SK-N-MC (cell line): ENCODE measurements at regions not wholly inside any gene's neighbourhood (a gene's known extent, or its start where the extent isn't known, plus 50 kb on each side); places are given as distances from the start of the nearest gene placed in this dataset.

Experiments
- DNase-seq: peaks from one replicate; pipeline ENCODE4 v3.0.0-alpha.2; 2011; ENCODE audit warnings: low read depth, low spot score
- H3K27ac ChIP-seq: fragments of 200-600 bp; sonication (generic); 2 replicates; pipeline ENCODE4 v1.5.1; 2016; ENCODE audit warnings: mixed run types
- H3K36me3 ChIP-seq: fragments of 200-600 bp; sonication (generic); 2 replicates; pipeline ENCODE4 v1.6.1; 2017; ENCODE audit warnings: antibody characterized with exemption, low read length, mixed read lengths; ENCODE audit not compliant: insufficient read depth
- H3K4me3 ChIP-seq: fragments of 200-600 bp; sonication (generic); 2 replicates; pipeline ENCODE4 v1.5.1; 2016
- H3K9ac ChIP-seq: fragments of 200-600 bp; sonication (generic); 2 replicates; pipeline ENCODE4 v1.8.0; 2017; ENCODE audit warnings: mixed run types, mixed read lengths; ENCODE audit not compliant: insufficient read length
- H3K9me3 ChIP-seq: fragments of 200-600 bp; sonication (generic); 2 replicates; pipeline ENCODE4 v1.6.1; 2017; ENCODE audit warnings: low read depth, mild to moderate bottlenecking, antibody characterized with exemption, low read length, moderate library complexity, mixed read lengths
- EZH2 ChIP-seq: fragments of 200-600 bp; sonication (generic); IDR thresholded peaks from one replicate; pipeline ENCODE4 v1.6.1; 2017; ENCODE audit warnings: antibody characterized with exemption
- FOXP2 ChIP-seq: optimal IDR thresholded peaks from 2 replicates; pipeline ENCODE3; 2011; ENCODE audit warnings: mild to moderate bottlenecking, moderate library complexity; ENCODE audit not compliant: insufficient read depth; ENCODE audit errors: extremely low read length, control extremely low read depth
- POLR2AphosphoS5 ChIP-seq: IDR thresholded peaks from 2 replicates; pipeline ENCODE4 v1.6.1; 2012; ENCODE audit warnings: mild to moderate bottlenecking, low read depth, low read length, borderline replicate concordance

DNA sequence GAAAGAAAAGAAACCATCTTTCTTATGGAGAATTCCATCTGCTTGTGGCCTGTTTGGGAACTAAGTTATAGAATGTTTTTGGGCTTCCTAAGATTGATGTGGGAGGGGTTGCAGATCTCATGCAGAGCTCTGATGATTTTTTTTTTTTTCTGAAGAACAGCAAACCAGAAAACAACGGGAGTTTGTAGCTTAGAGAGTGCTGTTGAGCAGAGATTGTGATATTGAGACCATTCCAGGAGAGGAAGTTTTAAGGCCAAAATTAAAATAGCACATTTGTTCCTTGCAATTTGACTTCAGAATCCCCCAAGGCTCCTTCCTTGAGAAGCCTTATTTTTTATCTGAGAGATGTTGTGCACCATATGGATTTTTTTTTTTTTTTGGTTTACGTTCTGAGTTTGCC lies 159.5 kb upstream of the NRP1 start:
- Histone ChIP-seq H3K4me3 (no peak overlapping the region), H3K9me3 (no peaks in the 10 kb centered on the region), H3K27ac (no peak overlapping the region), H3K36me3 (no peaks in the 10 kb centered on the region), H3K9ac (no peak overlapping the region)
- TF ChIP-seq FOXP2: no peak
- TF ChIP-seq EZH2: no peak
- TF ChIP-seq POLR2AphosphoS5: no peak
- DNase-seq: no peak

DNA sequence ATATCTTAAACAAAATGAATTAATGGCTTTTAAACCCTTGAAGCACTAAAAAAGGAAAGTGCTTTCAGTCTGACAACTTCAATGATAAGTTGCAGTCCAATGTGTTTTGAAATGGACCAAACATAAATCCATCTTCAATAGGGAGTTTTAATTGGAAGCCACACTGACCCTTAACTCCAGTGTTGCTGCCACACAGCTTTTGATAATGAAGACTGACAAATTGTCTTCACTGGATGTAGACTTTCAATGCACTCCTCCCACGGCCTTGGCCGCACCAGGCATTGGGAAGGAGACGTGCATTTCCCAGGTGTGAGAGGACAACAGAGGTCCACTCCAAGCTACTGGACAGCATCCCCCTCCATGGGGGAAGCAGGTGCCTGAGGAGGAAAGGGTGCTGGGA lies 159.0 kb upstream of the NRP1 start:
- DNase-seq: no peak
- no peak overlapping the region for H3K27ac ChIP-seq
- no peak overlapping the region for H3K4me3 ChIP-seq
- no peaks in the 10 kb centered on the region for H3K9me3 ChIP-seq
- TF ChIP-seq EZH2 (no peak), POLR2AphosphoS5 (no peak), FOXP2 (no peak)
- H3K9ac ChIP-seq: no peak overlapping the region
- no peaks in the 10 kb centered on the region for H3K36me3 ChIP-seq

DNA sequence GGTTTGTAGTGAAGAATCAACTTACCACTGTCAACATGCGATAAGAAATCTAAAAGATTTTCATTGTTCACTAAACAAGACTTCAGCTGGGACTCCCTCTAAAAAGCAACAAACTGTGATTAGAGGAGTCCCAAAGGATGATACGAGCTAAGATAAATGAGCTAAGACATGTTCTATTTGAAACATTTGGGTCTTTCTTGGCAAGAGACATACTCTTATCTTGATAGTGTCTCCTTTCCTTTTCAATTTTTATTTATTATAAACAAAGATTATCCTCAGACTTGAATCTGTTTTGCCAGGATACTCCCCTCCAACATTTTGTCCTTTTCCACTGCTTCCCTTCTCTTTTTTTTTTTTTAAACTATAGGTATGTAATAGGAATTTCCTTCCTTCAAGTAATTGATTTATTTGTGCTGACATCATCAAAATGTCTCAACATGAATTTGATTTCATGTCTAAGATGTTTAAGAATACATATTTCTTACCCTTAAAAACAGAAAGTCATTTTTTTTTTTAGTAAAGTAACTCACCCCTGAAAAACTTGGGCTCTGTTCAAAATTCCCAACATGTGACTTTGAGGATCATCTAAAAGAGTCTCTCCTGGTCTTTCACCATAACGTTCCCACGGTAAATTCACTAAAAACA lies 158.4 kb upstream of the NRP1 start:
- H3K4me3 ChIP-seq: no peak overlapping the region
- no peak for DNase-seq
- no peaks in the 10 kb centered on the region for H3K36me3 ChIP-seq
- no peak overlapping the region for H3K27ac ChIP-seq
- no peaks in the 10 kb centered on the region for H3K9me3 ChIP-seq
- TF ChIP-seq POLR2AphosphoS5 (no peak), EZH2 (no peak), FOXP2 (no peak)
- no peak overlapping the region for H3K9ac ChIP-seq

DNA sequence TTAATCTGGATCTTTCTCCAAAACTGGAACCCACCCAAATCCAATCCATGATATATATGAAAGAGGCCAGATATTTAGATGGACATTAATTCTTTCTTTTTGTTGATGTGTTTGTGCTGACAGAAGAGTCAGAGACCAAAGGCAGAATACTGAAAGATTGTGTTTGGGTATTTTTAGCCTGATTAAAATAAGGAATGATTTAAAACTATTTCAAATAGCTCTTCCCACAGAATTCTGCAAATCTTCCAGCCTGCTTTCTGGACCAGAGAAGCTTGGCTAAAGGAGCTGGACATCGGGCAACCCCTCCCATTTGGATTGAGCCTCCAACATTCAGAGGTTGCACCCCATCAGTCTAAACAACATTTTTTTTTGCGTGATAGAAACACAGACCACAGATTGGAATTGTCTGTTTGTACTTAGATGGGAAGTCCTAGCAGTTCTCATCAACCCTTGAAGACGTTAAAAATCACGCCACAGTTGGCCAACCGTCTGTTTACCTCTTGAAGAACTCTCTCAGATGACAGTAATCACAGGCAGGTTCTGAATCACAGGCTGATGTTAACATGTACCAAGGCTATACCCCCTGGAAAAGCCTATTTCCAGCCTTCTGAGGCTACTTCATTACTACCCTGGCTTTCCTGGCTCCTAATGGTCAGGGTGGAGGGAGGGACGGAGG lies 155.2 kb upstream of the NRP1 start:
- H3K27ac ChIP-seq: no peak overlapping the region
- no peak overlapping the region for H3K4me3 ChIP-seq
- H3K36me3 ChIP-seq: no peaks in the 10 kb centered on the region
- DNase-seq: no peak
- TF ChIP-seq FOXP2 (no peak), EZH2 (no peak), POLR2AphosphoS5 (no peak)
- no peaks in the 10 kb centered on the region for H3K9me3 ChIP-seq
- no peak overlapping the region for H3K9ac ChIP-seq

DNA sequence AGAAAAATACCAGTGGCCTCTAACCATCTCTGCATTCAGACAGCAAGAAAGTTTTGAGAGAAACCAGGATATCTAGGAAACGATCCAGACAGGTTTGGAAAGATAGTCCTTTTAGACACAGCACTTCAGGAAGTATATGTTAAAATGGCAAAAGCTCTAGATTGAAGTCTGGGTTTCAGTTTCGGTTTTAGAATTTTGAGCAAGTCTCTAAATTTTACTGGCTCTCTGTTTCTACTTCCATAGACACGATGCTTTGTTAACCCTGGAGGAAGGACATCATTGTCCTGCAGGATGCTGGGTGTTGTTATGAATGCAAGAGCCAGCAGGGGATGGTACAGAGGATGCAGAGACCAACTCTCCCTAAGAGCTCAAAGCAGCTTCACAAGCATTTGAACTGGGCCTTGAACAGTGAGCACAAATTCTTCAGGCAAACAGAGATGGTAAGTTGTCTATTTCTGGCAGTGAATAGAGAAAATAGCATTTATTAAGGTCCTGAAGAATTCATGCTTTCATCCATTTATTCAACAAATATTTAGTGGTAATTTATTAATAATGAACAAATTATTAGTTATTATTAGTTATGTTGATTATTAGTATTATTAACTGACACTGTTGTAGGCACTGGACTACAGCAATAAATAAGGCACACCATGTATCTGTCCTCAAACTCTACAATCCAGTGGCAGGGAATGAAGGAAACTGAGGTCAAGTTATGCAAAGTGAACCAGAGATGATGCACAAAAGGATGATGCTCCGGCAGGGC lies 152.7 kb upstream of the NRP1 start:
- Histone ChIP-seq H3K36me3 (no peaks in the 10 kb centered on the region), H3K27ac (no peak overlapping the region), H3K9me3 (no peaks in the 10 kb centered on the region), H3K4me3 (no peak overlapping the region), H3K9ac (no peak overlapping the region)
- TF ChIP-seq POLR2AphosphoS5: no peak
- no peak for TF ChIP-seq FOXP2
- no peak for TF ChIP-seq EZH2
- no peak for DNase-seq

DNA sequence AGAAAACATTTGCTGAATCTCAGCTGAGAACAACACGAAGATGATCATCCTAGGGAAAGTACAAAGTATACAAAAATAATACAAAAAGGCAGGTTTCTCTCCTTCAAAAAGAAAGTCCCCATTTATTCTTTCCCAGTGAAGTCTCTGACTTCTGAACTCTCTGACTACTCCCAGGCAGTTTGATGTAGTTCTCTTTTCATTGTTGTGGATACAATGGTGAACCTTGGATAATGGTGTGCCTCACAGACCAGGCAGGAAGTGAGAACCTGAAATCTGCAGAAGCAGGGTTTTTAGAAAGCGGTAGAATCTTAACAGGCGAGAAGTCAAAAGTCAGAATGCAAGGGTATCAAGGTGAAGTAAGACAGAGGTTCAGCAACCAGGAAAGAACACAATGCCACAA lies 150.8 kb upstream of the NRP1 start:
- DNase-seq: no peak
- H3K4me3 ChIP-seq: no peak overlapping the region
- H3K36me3 ChIP-seq: no peaks in the 10 kb centered on the region
- no peak overlapping the region for H3K27ac ChIP-seq
- TF ChIP-seq POLR2AphosphoS5: no peak
- TF ChIP-seq FOXP2: no peak
- H3K9ac ChIP-seq: no peak overlapping the region
- no peaks in the 10 kb centered on the region for H3K9me3 ChIP-seq

DNA sequence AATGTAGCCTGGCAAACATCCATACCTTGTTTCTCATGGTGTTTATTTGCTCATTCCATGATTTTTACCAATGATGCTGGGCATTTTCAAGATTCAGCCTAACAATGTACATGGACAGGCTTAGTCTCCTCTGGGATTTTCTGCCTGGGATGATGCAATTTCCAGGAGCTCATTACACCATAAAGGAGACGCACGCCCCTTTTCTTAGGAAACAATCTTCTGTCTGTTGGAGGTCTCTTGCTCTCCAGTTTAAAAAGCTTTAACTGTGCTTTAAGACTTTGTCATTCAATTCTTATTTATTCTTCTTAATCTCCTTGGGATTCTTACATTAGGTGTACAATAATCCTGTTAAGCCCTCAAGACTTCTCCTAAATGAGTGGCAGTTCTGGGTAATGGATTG lies 150.3 kb upstream of the NRP1 start:
- Histone ChIP-seq H3K4me3 (no peak overlapping the region), H3K9me3 (no peaks in the 10 kb centered on the region), H3K9ac (no peak overlapping the region), H3K36me3 (no peaks in the 10 kb centered on the region), H3K27ac (no peak overlapping the region)
- no peak for TF ChIP-seq POLR2AphosphoS5
- no peak for TF ChIP-seq EZH2
- TF ChIP-seq FOXP2: no peak
- DNase-seq: peak; percentile 12

DNA sequence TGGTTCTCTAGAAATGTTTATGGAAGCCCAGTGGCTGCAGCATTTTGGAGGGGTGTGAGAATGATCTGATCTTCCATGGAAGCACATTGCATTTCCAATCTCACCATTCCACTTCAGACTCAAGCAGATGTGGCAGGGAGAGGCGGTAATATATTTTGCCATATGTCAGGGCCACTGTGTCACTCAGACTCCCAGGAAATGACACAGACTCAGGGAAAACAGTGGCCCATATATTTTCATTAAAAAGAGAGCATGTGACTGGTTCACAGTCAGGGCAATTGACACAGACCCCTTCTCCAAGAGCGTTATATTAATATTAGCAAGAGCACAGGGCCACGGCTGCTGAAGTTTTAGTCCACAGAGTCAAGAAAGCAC lies 149.3 kb upstream of the NRP1 start:
- TF ChIP-seq POLR2AphosphoS5: no peak
- no peak for TF ChIP-seq EZH2
- TF ChIP-seq FOXP2: no peak
- H3K4me3 ChIP-seq: no peak overlapping the region
- no peak for DNase-seq
- H3K36me3 ChIP-seq: no peaks in the 10 kb centered on the region
- no peak overlapping the region for H3K27ac ChIP-seq
- H3K9ac ChIP-seq: no peak overlapping the region
- no peaks in the 10 kb centered on the region for H3K9me3 ChIP-seq
